Loucy (cell line): ENCODE measurements at regions not wholly inside any gene's neighbourhood (a gene's known extent, or its start where the extent isn't known, plus 50 kb on each side); places are given as distances from the start of the nearest gene placed in this dataset.

ENCODE experiments used
- H2AFZ ChIP-seq: fragments of 200-600 bp; sonication (generic); 2 replicates; pipeline ENCODE4 v1.6.0; 2016; ENCODE audit warnings: antibody characterized with exemption, mild to moderate bottlenecking, low read length, moderate library complexity
- H3F3A ChIP-seq: fragments of 200-600 bp; 2 replicates; pipeline ENCODE4 v1.6.0; 2016; ENCODE audit warnings: antibody characterized with exemption, low read depth, mild to moderate bottlenecking
- H3K27me3 ChIP-seq: fragments of 200-600 bp; sonication (generic); 2 replicates; pipeline ENCODE4 v1.6.1; 2014; ENCODE audit warnings: low read length, mild to moderate bottlenecking; ENCODE audit not compliant: insufficient read depth, poor library complexity, severe bottlenecking
- H3K36me3 ChIP-seq: fragments of 200-600 bp; sonication (generic); 2 replicates; pipeline ENCODE4 v1.6.1; 2016; ENCODE audit warnings: low read length; ENCODE audit not compliant: insufficient read depth
- H3K4me1 ChIP-seq: fragments of 200-600 bp; sonication (generic); 2 replicates; pipeline ENCODE4 v1.5.1; 2014; ENCODE audit warnings: low read length, mild to moderate bottlenecking; ENCODE audit not compliant: insufficient read depth, poor library complexity, severe bottlenecking
- H3K4me2 ChIP-seq: fragments of 200-600 bp; sonication (generic); 2 replicates; pipeline ENCODE4 v1.6.0; 2014; ENCODE audit warnings: antibody characterized with exemption, low read length, low read depth, mild to moderate bottlenecking; ENCODE audit not compliant: poor library complexity, severe bottlenecking
- H3K4me3 ChIP-seq: fragments of 200-600 bp; sonication (generic); 2 replicates; pipeline ENCODE4 v1.5.1; 2014; ENCODE audit warnings: low read length, mild to moderate bottlenecking, mixed read lengths; ENCODE audit not compliant: poor library complexity, severe bottlenecking
- H3K79me2 ChIP-seq: fragments of 200-600 bp; sonication (generic); 2 replicates; pipeline ENCODE4 v1.6.1; 2014; ENCODE audit warnings: low read length; ENCODE audit not compliant: insufficient read depth
- H3K9ac ChIP-seq: fragments of 200-600 bp; sonication (generic); 2 replicates; pipeline ENCODE4 v1.6.0; 2014; ENCODE audit warnings: mild to moderate bottlenecking, low read depth, low read length, moderate library complexity; ENCODE audit not compliant: poor library complexity, severe bottlenecking
- H3K9me2 ChIP-seq: fragments of 200-600 bp; sonication (generic); replicated peaks from 2 replicates; pipeline ENCODE4 v1.6.1; 2016; ENCODE audit warnings: low read depth, low read length, mixed read lengths
- H3K9me3 ChIP-seq: fragments of 200-600 bp; sonication (generic); 2 replicates; pipeline ENCODE4 v1.6.1; 2014; ENCODE audit warnings: mild to moderate bottlenecking, antibody characterized with exemption, low read length, low read depth; ENCODE audit not compliant: insufficient read depth
- H4K20me1 ChIP-seq: fragments of 200-600 bp; sonication (generic); 2 replicates; pipeline ENCODE4 v1.6.0; 2014; ENCODE audit warnings: antibody characterized with exemption, low read length, mild to moderate bottlenecking; ENCODE audit not compliant: insufficient read depth, poor library complexity, severe bottlenecking
- CTCF ChIP-seq: fragments of 200-600 bp; sonication (generic); conservative IDR thresholded peaks from 2 replicates; pipeline ENCODE4 v1.5.1; 2014; ENCODE audit warnings: mild to moderate bottlenecking, antibody characterized with exemption, low read length
- EZH2phosphoT487 ChIP-seq: fragments of 200-600 bp; IDR thresholded peaks from 2 replicates; pipeline ENCODE4 v1.6.1; 2018; ENCODE audit warnings: antibody characterized with exemption, mild to moderate bottlenecking, moderate library complexity, borderline replicate concordance

- H2AFZ ChIP-seq, result no peak overlapping the region
- H3K4me3 ChIP-seq, result no peak overlapping the region
- no peaks in the 10 kb centered on the region for H3K9me3 ChIP-seq
- no peak overlapping the region for H3K4me2 ChIP-seq
- no peak overlapping the region for H3K9ac ChIP-seq
- no peaks in the 10 kb centered on the region for H3K9me2 ChIP-seq
- H3F3A ChIP-seq, result no peaks in the 10 kb centered on the region
- no peaks in the 10 kb centered on the region for H3K27me3 ChIP-seq
- no peaks in the 10 kb centered on the region for H3K79me2 ChIP-seq
- TF ChIP-seq CTCF (no peak), EZH2phosphoT487 (no peak)
- peaks cover 58% of the 10 kb centered on the region; the same call in 1 of the 2 replicates for H3K36me3 ChIP-seq
- H3K4me1 ChIP-seq, result no peaks in the 10 kb centered on the region
- H4K20me1 ChIP-seq, result no peaks in the 10 kb centered on the region
These were observed 82.6 kb downstream of the RRM2 start for GRCh38 chr2:10205162-10205475.

GRCh38 chr2:10208736-10209135 is 86.2 kb downstream of the RRM2 start:
- H3K79me2 ChIP-seq, result no peaks in the 10 kb centered on the region
- no peaks in the 10 kb centered on the region for H3K27me3 ChIP-seq

GRCh38 chr2:10209406-10209935 is 86.9 kb downstream of the RRM2 start:
- no peak overlapping the region for H3K4me3 ChIP-seq
- H2AFZ ChIP-seq, result no peak overlapping the region
- H3K4me2 ChIP-seq, result no peak overlapping the region
- no peaks in the 10 kb centered on the region for H3K4me1 ChIP-seq
- H3F3A ChIP-seq, result no peaks in the 10 kb centered on the region
- TF ChIP-seq CTCF (no peak), EZH2phosphoT487 (no peak)
- no peak overlapping the region for H3K9ac ChIP-seq
- H4K20me1 ChIP-seq, result no peaks in the 10 kb centered on the region
- H3K27me3 ChIP-seq, result no peaks in the 10 kb centered on the region
- no peaks in the 10 kb centered on the region for H3K79me2 ChIP-seq
- peaks cover 45% of the 10 kb centered on the region; the same call in 1 of the 2 replicates for H3K36me3 ChIP-seq
- no peaks in the 10 kb centered on the region for H3K9me2 ChIP-seq
- no peaks in the 10 kb centered on the region for H3K9me3 ChIP-seq

More at GRCh38 chr2:10208736-10209135, 86.2 kb downstream of the RRM2 start:
- Histone ChIP-seq H3K4me1 (no peaks in the 10 kb centered on the region), H3K9me2 (no peaks in the 10 kb centered on the region), H3K9me3 (no peaks in the 10 kb centered on the region), H2AFZ (no peak overlapping the region), H3K4me3 (no peak overlapping the region), H3K36me3 (peaks cover 50% of the 10 kb centered on the region; the same call in 1 of the 2 replicates), H3K9ac (no peak overlapping the region), H3K4me2 (no peak overlapping the region), H4K20me1 (no peaks in the 10 kb centered on the region), H3F3A (no peaks in the 10 kb centered on the region)
- TF ChIP-seq EZH2phosphoT487 (no peak), CTCF (no peak)
